Osteoblast (primary cell): ENCODE measurements at regions not wholly inside any gene's neighbourhood (a gene's known extent, or its start where the extent isn't known, plus 50 kb on each side); places are given as distances from the start of the nearest gene placed in this dataset.

Source experiments
- DNase-seq: peaks from one replicate; pipeline ENCODE4 v3.0.0; 2011; ENCODE audit warnings: low spot score, mixed read lengths; ENCODE audit not compliant: insufficient read length; ENCODE audit errors: missing footprints
- H2AFZ ChIP-seq: 2 replicates; pipeline ENCODE4 v1.6.0; 2011; ENCODE audit warnings: mild to moderate bottlenecking, low read length
- H3K27ac ChIP-seq: 2 replicates; pipeline ENCODE4 v1.5.1; 2011; ENCODE audit warnings: mild to moderate bottlenecking, low read depth, low read length, moderate library complexity
- H3K27me3 ChIP-seq: 2 replicates; pipeline ENCODE4 v1.6.0; 2012; ENCODE audit warnings: mild to moderate bottlenecking, control low read depth, inconsistent platforms, low read length, moderate library complexity; ENCODE audit not compliant: insufficient read depth
- H3K36me3 ChIP-seq: 2 replicates; pipeline ENCODE4 v1.5.1; 2011; ENCODE audit warnings: mild to moderate bottlenecking, low read length, control low read depth, moderate library complexity; ENCODE audit not compliant: insufficient read depth
- H3K4me1 ChIP-seq: 2 replicates; pipeline ENCODE4 v1.5.1; 2011; ENCODE audit warnings: mild to moderate bottlenecking, low read length, control low read depth, moderate library complexity; ENCODE audit not compliant: insufficient read depth
- H3K4me2 ChIP-seq: 2 replicates; pipeline ENCODE4 v1.6.0; 2011; ENCODE audit warnings: mild to moderate bottlenecking, low read length; ENCODE audit not compliant: insufficient read depth
- H3K4me3 ChIP-seq: fragments of 200-600 bp; sonication (generic); 3 replicates; pipeline ENCODE4 v1.5.1; 2012; ENCODE audit warnings: mild to moderate bottlenecking, low read length, inconsistent platforms; ENCODE audit not compliant: insufficient read depth
- H3K79me2 ChIP-seq: 2 replicates; pipeline ENCODE4 v1.6.0; 2012; ENCODE audit warnings: mild to moderate bottlenecking, low read length, control low read depth, inconsistent platforms; ENCODE audit not compliant: insufficient read depth
- H3K9me3 ChIP-seq: 2 replicates; pipeline ENCODE4 v1.5.1; 2011; ENCODE audit warnings: low read depth, low read length, control low read depth
- H4K20me1 ChIP-seq: 2 replicates; pipeline ENCODE4 v1.6.0; 2012; ENCODE audit warnings: mild to moderate bottlenecking, low read length, control low read depth; ENCODE audit not compliant: insufficient read depth
- CTCF ChIP-seq: IDR thresholded peaks from 2 replicates; pipeline ENCODE4 v1.5.1; 2011; ENCODE audit warnings: mild to moderate bottlenecking, low read depth, low read length, moderate library complexity; ENCODE audit errors: extremely low read depth

GRCh38 chr15:80333261-80333660 lies 70.9 kb upstream of the ARNT2 start:
- no peak overlapping the region for H3K4me2 ChIP-seq
- H4K20me1 ChIP-seq: no peaks in the 10 kb centered on the region
- H3K9me3 ChIP-seq: no peaks in the 10 kb centered on the region
- no peak for DNase-seq
- no peaks in the 10 kb centered on the region for H3K79me2 ChIP-seq
- H2AFZ ChIP-seq: no peak overlapping the region
- H3K4me1 ChIP-seq: no peaks in the 10 kb centered on the region
- TF ChIP-seq CTCF: no peak
- H3K36me3 ChIP-seq: no peaks in the 10 kb centered on the region
- peak overlapping the region; percentile 11 for H3K4me3 ChIP-seq
- peaks cover 19% of the 10 kb centered on the region for H3K27me3 ChIP-seq
- no peak overlapping the region for H3K27ac ChIP-seq

- no peaks in the 10 kb centered on the region for H3K4me1 ChIP-seq
- H2AFZ ChIP-seq: no peak overlapping the region
- H3K36me3 ChIP-seq: no peaks in the 10 kb centered on the region
- no peak for TF ChIP-seq CTCF
- no peaks in the 10 kb centered on the region for H3K79me2 ChIP-seq
- H3K9me3 ChIP-seq: no peaks in the 10 kb centered on the region
- no peak overlapping the region for H3K4me3 ChIP-seq
- no peak overlapping the region for H3K27ac ChIP-seq
- H3K4me2 ChIP-seq: no peak overlapping the region
- no peaks in the 10 kb centered on the region for H4K20me1 ChIP-seq
- DNase-seq: peak; percentile 39
- peaks cover 19% of the 10 kb centered on the region for H3K27me3 ChIP-seq
These were observed 69.7 kb upstream of the ARNT2 start for GRCh38 chr15:80334521-80334920.

- no peak overlapping the region for H3K4me2 ChIP-seq
- no peak for TF ChIP-seq CTCF
- H3K9me3 ChIP-seq: no peaks in the 10 kb centered on the region
- no peak for DNase-seq
- H4K20me1 ChIP-seq: no peaks in the 10 kb centered on the region
- no peaks in the 10 kb centered on the region for H3K4me1 ChIP-seq
- H2AFZ ChIP-seq: no peak overlapping the region
- peaks cover 40% of the 10 kb centered on the region for H3K27me3 ChIP-seq
- no peaks in the 10 kb centered on the region for H3K36me3 ChIP-seq
- no peaks in the 10 kb centered on the region for H3K79me2 ChIP-seq
- H3K27ac ChIP-seq: no peak overlapping the region
- no peak overlapping the region for H3K4me3 ChIP-seq
These were observed 64.6 kb upstream of the ARNT2 start for GRCh38 chr15:80339601-80340000.

- no peak for TF ChIP-seq CTCF
- no peaks in the 10 kb centered on the region for H3K36me3 ChIP-seq
- no peaks in the 10 kb centered on the region for H4K20me1 ChIP-seq
- H3K27me3 ChIP-seq: peaks cover 23% of the 10 kb centered on the region
- no peak overlapping the region for H3K4me3 ChIP-seq
- H3K4me2 ChIP-seq: no peak overlapping the region
- no peak overlapping the region for H2AFZ ChIP-seq
- DNase-seq: no peak
- no peaks in the 10 kb centered on the region for H3K9me3 ChIP-seq
- H3K79me2 ChIP-seq: no peaks in the 10 kb centered on the region
- no peaks in the 10 kb centered on the region for H3K4me1 ChIP-seq
- no peak overlapping the region for H3K27ac ChIP-seq
These were observed 62.0 kb upstream of the ARNT2 start for GRCh38 chr15:80342148-80342547.
